ENCODE measurements at regions not wholly inside any gene's neighbourhood (a gene's known extent, or its start where the extent isn't known, plus 50 kb on each side); places are given as distances from the start of the nearest gene placed in this dataset.

GRCh38 chr9:108516391-108516790 is 339.4 kb downstream of the ACTL7B start:
- TF ChIP-seq CTCF (IDR thresholded peaks at IDR 0.05; ENCODE audit: extremely low read depth, missing control alignments), result no peak
- no peak for DNase-seq (ENCODE audit: low spot score)

- DNase-seq (ENCODE audit: low spot score), result no peak
- TF ChIP-seq CTCF (IDR thresholded peaks at IDR 0.05; ENCODE audit: extremely low read depth, missing control alignments), result no peak
These were observed 339.9 kb downstream of the ACTL7B start for GRCh38 chr9:108515856-108516255.

- no peak for TF ChIP-seq CTCF (IDR thresholded peaks at IDR 0.05; ENCODE audit: extremely low read depth, missing control alignments)
- no peak for DNase-seq (ENCODE audit: low spot score)
These were observed 343.2 kb downstream of the ACTL7B start for GRCh38 chr9:108512426-108513173.

GRCh38 chr9:108511307-108511706 is 344.5 kb downstream of the ACTL7B start:
- TF ChIP-seq CTCF (IDR thresholded peaks at IDR 0.05; ENCODE audit: extremely low read depth, missing control alignments), result no peak
- no peak for DNase-seq (ENCODE audit: low spot score)

- DNase-seq (ENCODE audit: low spot score), result no peak
- no peak for TF ChIP-seq CTCF (IDR thresholded peaks at IDR 0.05; ENCODE audit: extremely low read depth, missing control alignments)
These were observed 358.9 kb downstream of the ACTL7B start for GRCh38 chr9:108496846-108497245.

GRCh38 chr9:108489567-108489966 is 366.2 kb downstream of the ACTL7B start:
- no peak for TF ChIP-seq CTCF (IDR thresholded peaks at IDR 0.05; ENCODE audit: extremely low read depth, missing control alignments)
- no peak for DNase-seq (ENCODE audit: low spot score)

GRCh38 chr9:108486831-108487230 is 369.0 kb downstream of the ACTL7B start:
- no peak for DNase-seq (ENCODE audit: low spot score)
- TF ChIP-seq CTCF (IDR thresholded peaks at IDR 0.05; ENCODE audit: extremely low read depth, missing control alignments), result no peak
